NCI-H1417 (cell line): ENCODE measurements at regions not wholly inside any gene's neighbourhood (a gene's known extent, or its start where the extent isn't known, plus 50 kb on each side); places are given as distances from the start of the nearest gene placed in this dataset.
"Not testable (repeated sequence)": the region's sequence is repeated elsewhere in the genome, so short reads cannot be mapped to it uniquely, and the experiment has no call there.

ENCODE experiments used
- DNase-seq, 3 experiments: peaks; one replicate each; lab custom pipeline; 2025; lab: John Stamatoyannopoulos, UW

DNA sequence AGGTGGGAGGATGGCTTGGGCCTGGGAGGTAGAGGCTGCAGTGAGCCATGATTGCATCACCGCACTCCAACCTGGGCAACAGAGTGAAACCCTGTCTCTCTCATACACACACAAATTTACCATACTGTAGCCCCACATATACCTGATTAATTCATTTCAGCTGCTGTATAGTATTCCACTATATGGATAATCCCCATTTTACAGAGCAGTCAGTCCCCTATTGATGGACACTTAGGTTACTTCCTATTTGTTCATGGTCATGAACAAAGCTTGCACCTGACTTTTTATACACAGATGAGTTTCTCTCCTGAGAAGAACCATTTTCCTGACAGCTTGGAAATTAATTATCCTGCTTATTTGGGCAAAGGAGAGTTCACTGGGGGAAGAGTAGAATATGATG is 59.2 kb downstream of the EMX2 start:
- no peak for DNase-seq

GRCh38 chr10:117603081-117603480 is 60.5 kb downstream of the EMX2 start:
- no peak for DNase-seq

DNA sequence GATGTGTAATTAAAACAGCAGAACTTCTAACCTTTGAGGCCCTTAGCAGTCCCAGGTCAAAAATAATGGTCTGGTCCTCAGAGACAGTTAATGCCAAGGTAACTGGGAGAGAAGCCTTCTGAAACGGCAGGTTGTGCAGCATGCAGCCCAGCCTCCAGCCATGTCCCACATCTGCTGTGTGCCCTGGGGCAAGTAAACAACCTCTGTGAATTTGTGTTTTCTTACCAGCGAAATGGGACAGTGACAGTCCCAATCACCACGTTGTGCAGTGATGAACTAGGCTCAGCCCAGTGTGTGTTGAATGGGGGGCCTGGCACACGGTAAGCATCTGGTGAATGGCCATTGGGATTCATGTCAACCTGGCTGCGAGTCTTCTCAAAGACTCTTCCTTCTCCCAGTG is 61.2 kb downstream of the EMX2 start:
- DNase-seq = no peak

DNA sequence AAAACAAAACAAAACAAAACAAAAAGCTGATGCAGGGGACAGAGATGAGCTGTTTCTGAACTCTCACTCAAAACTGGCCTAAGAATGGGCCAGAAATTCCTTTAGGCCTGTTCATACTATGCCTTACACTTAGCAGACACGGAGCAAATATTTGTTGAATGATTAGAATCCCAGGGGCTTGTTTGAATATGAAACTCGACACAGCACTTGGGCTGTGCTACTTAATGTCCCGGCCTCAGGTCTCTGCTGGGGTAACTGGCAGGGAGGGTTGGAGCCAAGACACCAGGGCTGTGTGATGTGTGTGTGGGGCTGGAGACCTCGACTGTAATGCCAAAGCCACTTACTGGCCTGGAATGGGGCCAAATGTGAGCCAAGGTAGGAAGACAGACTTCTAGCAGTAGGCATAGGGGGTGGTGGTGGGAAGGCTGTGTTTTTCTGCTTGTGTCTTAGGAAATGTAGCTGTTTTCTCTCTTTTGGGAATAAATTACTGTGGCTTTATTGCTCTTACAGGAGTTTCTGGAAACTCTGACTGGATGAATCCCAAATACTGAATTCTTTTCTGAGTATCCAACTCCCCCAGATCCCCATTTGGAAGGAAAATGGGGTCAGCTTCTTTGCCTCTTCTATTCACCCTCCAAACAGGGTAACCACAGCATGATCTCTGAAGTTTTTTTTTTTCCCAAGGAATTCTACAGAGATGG is 66.7 kb downstream of the EMX2 start:
- peak in 1 of 3 experiments; percentile 20 for DNase-seq

GRCh38 chr10:117609796-117610170 is 67.2 kb downstream of the EMX2 start:
- no peak for DNase-seq

DNA sequence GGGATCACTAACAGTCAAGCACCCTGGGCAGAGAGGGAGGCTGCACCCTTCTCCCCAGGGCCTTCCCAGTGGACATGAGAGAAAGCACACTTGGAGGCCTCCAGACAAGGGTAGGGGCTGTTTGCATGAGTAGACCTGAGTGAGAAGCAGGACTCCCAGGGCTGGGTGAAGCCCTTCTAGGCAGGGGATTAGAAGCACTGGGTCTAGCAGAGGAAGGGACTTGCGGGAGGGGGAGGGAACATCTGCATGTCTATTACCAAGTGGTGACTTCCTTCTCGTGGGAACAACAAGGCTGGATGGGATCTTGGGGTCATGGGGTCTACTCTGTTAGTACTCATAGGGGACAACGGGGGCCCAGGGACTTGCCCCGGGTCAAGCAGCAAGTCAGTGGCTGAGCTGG is 67.8 kb downstream of the EMX2 start:
- DNase-seq = no peak

DNA sequence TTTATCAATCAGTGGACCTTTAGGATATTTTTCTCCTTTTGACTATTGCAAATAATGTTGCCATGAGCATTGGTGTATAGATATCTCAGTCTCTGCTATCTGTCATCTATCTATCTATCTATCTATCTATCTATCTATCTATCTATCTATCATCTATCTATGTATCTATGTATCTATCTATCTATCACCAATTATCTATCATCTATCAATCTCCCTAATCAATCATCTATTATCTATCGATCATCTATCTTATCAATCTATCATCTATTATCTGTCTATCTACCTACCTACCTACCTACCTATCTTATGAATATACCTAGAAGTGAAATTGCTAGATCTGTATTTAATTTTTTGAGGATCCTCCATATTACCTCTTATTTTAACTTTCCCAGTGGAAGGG is 69.6 kb downstream of the EMX2 start:
- DNase-seq = no peak

- DNase-seq = no peak
Measured at GRCh38 chr10:117615649-117616048, 73.1 kb downstream of the EMX2 start.

GRCh38 chr10:117616179-117616578 is 73.6 kb downstream of the EMX2 start:
- no peak for DNase-seq

GRCh38 chr10:117617086-117617485 is 74.5 kb downstream of the EMX2 start:
- no peak for DNase-seq

DNA sequence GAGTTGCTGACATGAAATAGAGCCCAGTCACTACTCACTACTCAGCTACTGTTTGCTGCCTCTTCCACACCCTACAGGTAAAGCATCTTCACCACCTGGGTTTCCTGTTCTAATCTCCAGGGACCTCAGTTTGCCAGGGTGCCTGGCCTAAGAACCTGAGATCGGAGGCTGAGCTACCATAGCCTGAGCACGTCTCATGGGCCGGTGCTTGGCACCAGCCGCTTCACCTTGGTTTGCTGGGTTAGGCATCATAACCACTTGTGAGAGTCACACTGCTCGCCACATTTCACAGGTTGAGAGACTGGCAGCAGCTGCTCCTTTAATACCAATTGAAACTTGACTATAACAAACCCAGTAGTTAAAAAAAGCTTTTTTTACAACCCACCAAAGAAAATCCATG is 75.1 kb downstream of the EMX2 start:
- no peak for DNase-seq

DNA sequence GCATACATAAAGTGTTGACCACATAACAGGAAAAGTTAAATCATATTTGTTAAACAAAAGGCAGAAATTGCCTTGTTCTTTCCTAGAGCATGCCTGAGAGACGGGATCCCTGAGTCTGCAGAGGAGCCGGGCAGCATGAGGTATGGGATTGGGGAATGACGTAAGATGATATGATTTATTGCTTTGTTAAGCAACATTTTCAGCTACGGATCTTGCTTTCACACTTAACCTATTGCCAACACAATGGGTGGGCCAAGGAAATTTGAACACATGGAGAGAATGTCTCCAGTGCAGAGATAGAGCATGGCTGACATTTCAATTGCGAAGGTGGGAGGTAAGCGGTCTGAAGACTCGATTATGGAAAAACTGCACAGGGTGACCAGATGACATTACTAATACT is 76.7 kb downstream of the EMX2 start:
- DNase-seq = no peak

- no peak for DNase-seq
Measured at GRCh38 chr10:117619707-117620405, 77.3 kb downstream of the EMX2 start.

DNA sequence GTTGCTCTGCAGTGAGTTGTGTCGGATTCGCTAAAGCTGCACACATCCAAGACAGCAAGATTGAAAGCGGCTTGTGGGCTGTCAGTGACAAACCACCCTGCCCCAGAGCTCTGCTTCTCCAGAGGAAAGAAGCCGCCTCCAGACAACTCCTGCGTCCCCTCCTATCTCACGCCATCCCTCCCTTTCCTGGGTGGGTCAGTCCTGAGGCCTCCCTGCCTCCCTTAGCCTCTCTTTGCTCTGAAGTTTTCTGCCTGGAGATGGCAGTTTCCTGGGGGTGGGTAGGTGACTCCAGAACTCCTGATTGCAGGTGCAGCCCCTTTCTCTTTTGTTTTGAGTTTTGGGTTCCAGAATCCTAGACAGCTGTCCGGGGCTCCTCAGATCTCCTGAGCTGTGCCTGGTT is 78.7 kb downstream of the EMX2 start:
- no peak for DNase-seq

GRCh38 chr10:117621795-117622420 is 79.4 kb downstream of the EMX2 start:
- no peak for DNase-seq

DNA sequence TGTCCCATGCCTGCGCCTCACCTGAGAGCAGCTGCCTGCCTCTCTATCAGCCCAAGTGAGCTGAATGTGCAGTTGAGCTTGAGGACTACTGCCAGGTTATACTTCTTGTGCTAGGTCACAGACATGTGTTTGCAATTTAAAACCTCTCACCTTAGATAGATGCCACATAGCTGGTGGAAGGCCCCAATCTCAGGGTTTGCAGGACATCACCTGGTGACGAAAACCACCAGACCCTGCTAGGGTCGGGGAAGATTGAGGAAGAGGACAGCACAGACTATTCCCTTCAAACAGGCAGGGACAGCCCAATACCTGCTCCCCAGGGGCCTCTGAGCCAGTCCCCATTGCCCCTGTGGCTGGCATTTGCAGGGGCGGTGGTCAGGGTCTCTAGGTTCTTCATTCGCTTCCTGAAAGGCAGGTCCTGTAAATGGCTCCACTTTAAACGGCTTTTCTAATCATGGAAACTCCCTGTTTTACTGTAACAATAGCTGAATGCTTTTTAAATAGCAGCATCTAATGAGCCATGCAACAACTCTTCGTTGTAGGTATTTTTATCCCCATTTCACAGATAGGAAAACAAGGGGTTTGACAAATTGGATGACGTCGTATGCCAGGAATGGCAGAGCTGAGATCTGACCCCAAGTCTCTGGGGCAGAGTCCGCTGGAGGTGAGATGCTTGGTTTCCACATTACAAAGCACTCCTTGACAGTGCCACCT is 80.1 kb downstream of the EMX2 start:
- no peak for DNase-seq

DNA sequence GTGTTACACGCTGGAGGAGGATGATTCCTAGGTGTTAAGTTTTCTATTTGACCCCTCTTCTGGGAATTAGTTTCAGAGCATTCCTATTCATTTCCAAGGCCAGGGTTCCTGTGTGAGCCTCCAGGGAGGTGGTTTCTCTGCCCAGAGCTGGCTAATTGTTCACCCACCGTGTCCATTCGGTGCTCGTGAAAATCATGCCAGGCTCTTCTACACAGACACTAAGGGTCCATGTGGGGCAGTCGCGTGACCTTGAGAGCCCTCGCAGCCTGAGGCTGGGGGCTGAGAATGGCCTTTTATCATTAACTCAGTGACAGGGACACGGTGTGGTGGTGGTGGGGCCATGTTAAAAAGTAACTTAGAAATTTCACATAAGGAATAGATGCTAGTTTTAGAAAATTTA is 83.7 kb downstream of the EMX2 start:
- no peak for DNase-seq

GRCh38 chr10:117627561-117627960 is 85.0 kb downstream of the EMX2 start:
- DNase-seq = peak in 1 of 3 experiments; percentile 1

- DNase-seq = not testable (repeated sequence)
Measured at GRCh38 chr10:117629717-117630116, 87.2 kb downstream of the EMX2 start.

DNA sequence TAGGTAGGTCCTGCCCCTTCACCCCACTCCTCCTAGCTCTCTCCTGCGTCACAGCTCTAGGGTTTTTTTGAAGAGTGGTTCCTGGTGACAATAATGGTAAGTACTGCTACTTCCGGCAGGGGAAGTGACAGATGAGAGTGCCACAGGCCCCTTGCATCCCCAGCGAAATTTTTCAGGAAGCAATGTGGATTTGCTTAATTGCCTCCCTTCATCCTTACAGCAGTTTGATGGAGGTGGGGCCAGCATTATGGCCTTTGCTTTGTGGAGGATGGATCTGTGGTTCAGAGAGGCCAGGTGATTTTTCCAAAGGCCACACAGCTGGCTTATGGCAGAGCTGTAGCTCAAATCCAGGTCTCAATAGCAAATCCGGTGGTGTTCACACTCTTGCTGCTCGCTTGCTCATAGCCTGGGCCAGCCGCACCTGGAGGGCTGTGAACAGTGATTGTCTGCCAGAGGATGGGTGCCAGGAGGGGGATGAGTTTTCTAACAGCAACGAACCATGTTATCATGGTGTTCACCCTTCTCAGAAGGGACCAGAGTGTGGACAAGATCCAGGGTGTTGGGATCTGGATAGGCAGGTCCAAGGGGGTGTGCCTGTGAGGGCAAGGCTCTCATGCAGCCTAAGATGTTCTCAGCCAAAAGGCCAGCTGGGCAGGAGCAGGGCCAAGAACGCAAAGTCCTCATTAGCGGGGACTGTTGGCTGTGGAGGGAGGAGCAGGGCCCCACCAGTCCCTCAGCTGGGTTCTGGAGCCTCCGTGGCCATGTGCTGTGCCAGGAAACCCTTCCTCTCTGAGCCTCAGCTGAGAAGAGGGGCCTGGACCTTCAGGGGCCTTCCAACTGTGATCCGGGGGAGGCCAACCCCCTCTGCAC is 89.0 kb downstream of the EMX2 start:
- DNase-seq = no peak

GRCh38 chr10:117632406-117632805 is 89.9 kb downstream of the EMX2 start:
- DNase-seq = no peak

DNA sequence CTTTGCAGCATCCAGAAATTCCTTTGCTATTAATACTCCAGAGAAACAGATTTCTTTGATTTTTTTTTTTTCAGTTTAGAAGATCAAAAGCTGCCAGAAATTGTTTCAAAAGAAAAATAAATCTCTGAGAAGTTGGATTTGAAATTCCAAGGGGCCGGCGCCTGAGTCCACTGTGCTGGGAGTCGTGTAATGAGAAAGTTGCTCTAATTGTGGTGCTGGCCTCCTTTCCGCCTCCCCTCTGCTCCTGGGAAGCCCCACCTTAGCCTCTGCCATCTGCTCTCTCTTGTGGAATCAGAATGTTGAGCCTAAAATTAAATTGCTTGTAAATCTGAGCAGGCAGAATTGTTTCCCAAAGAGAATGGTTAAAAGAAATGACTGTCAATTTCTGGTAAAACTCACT is 93.3 kb downstream of the EMX2 start:
- no peak for DNase-seq
